H1 (cell line): ENCODE measurements at regions not wholly inside any gene's neighbourhood (a gene's known extent, or its start where the extent isn't known, plus 50 kb on each side); places are given as distances from the start of the nearest gene placed in this dataset.

Source experiments
- CTCF ChIA-PET: fragments of 300-600 bp; sonication (Branson Sonifier 250); formaldehyde crosslinking; loops from one replicate; lab custom pipeline; 2021; ENCODE audit not compliant: partially characterized antibody; lab: Charles Lee
- POLR2A ChIA-PET: fragments of 300-600 bp; sonication (Branson Sonifier 250); formaldehyde crosslinking; loops from one replicate; lab custom pipeline; 2021; ENCODE audit warnings: inconsistent platforms; ENCODE audit not compliant: partially characterized antibody; lab: Charles Lee
- DNase-seq, 2 experiments: peaks; one replicate each; pipeline versions ENCODE4 v3.0.0 to v3.0.0-alpha.2; 2010 to 2022; ENCODE audit warnings: low spot score in 2 of 2, low read depth in 1 of 2, mixed read lengths in 1 of 2
- FAIRE-seq: peaks from 2 replicates; lab custom pipeline; 2011; peaks lifted over from hg19 to GRCh38; lab: Jason Lieb, UNC
- H2AFZ ChIP-seq: 2 replicates; pipeline ENCODE4 v1.8.1; 2012; ENCODE audit warnings: low read length, inconsistent platforms
- H2AK5ac ChIP-seq: 2 replicates; pipeline ENCODE4 v1.6.1; 2013; ENCODE audit warnings: low read depth, low read length
- H2BK120ac ChIP-seq: replicated peaks from 2 replicates; pipeline ENCODE3; 2013; ENCODE audit warnings: low read depth, low read length, inconsistent platforms
- H2BK12ac ChIP-seq: 2 replicates; pipeline ENCODE4 v1.6.1; 2013; ENCODE audit warnings: low read depth, low read length
- H2BK15ac ChIP-seq: 2 replicates; pipeline ENCODE4 v1.6.1; 2013; ENCODE audit warnings: low read length
- H2BK20ac ChIP-seq: 2 replicates; pipeline ENCODE4 v1.6.1; 2013; ENCODE audit warnings: low read length
- H2BK5ac ChIP-seq: 2 replicates; pipeline ENCODE4 v1.6.1; 2013; ENCODE audit warnings: low read depth, low read length
- H3K14ac ChIP-seq: 2 replicates; pipeline ENCODE4 v1.6.1; 2013; ENCODE audit warnings: inconsistent platforms; ENCODE audit not compliant: insufficient read length
- H3K18ac ChIP-seq: 2 replicates; pipeline ENCODE4 v1.6.1; 2013; ENCODE audit warnings: low read length; ENCODE audit errors: extremely low read depth
- H3K23ac ChIP-seq: 2 replicates; pipeline ENCODE4 v1.6.1; 2013; ENCODE audit warnings: inconsistent platforms; ENCODE audit not compliant: insufficient read length
- H3K23me2 ChIP-seq: 2 replicates; pipeline ENCODE4 v1.6.1; 2013; ENCODE audit warnings: low read depth, low read length
- H3K27ac ChIP-seq: 2 replicates; pipeline ENCODE4 v1.6.1; 2011; ENCODE audit warnings: low read depth, low read length, inconsistent platforms
- H3K27me3 ChIP-seq, 4 experiments: replicated peaks in 1 of 4; 1 replicate in 1 of 4; 2 replicates in 3 of 4; pipeline versions ENCODE4 v1.6.1 to v1.8.1; 2011 to 2013; ENCODE audit warnings: low read length in 3 of 4, mild to moderate bottlenecking in 3 of 4, inconsistent platforms in 2 of 4, mixed read lengths in 2 of 4, moderate library complexity in 1 of 4; ENCODE audit not compliant: control insufficient read depth in 3 of 4, insufficient read depth in 3 of 4; ENCODE audit errors: extremely low read depth in 1 of 4
- H3K36me3 ChIP-seq, 4 experiments: 2 replicates each; pipeline versions ENCODE4 v1.6.1 to v1.8.1; 2011 to 2013; ENCODE audit warnings: mild to moderate bottlenecking in 4 of 4, low read length in 3 of 4, moderate library complexity in 2 of 4, control low read depth in 1 of 4, inconsistent platforms in 1 of 4; ENCODE audit not compliant: insufficient read depth in 4 of 4, control insufficient read depth in 2 of 4
- H3K4ac ChIP-seq: replicated peaks from 2 replicates; pipeline ENCODE3; 2013; ENCODE audit warnings: low read length, low read depth, mixed read lengths, inconsistent platforms; ENCODE audit not compliant: insufficient read length
- H3K4me1 ChIP-seq, 4 experiments: replicated peaks in 1 of 4; 1 replicate in 1 of 4; 2 replicates in 3 of 4; pipeline versions ENCODE4 v1.6.1 to v1.8.1; 2011 to 2013; ENCODE audit warnings: low read length in 3 of 4, inconsistent platforms in 2 of 4, mixed read lengths in 1 of 4; ENCODE audit not compliant: insufficient read depth in 4 of 4, control insufficient read depth in 3 of 4
- H3K4me2 ChIP-seq, 2 experiments: 2 replicates each; pipeline versions ENCODE4 v1.6.1 to v1.8.1; 2011 to 2013; ENCODE audit warnings: low read depth in 2 of 2, low read length in 2 of 2, control low read depth in 1 of 2, inconsistent platforms in 1 of 2, mild to moderate bottlenecking in 1 of 2; ENCODE audit not compliant: insufficient read depth in 1 of 2
- H3K4me3 ChIP-seq, 4 experiments: fragments of 200-600, 300-600 bp in 1 of 4; sonication (generic), shearing (Covaris generic), sonication (Bioruptor Twin) in 1 of 4; 2 replicates each; pipeline versions ENCODE4 v1.5.1 to v1.8.1; 2011 to 2016; ENCODE audit warnings: low read length in 4 of 4, low read depth in 3 of 4, control low read depth in 2 of 4, inconsistent platforms in 2 of 4, mild to moderate bottlenecking in 2 of 4, mixed read lengths in 1 of 4, moderate library complexity in 1 of 4; ENCODE audit not compliant: insufficient read depth in 2 of 4; ENCODE audit errors: extremely low read depth in 1 of 4
- H3K56ac ChIP-seq: replicated peaks from 2 replicates; pipeline ENCODE3; 2013; ENCODE audit warnings: low read depth, mild to moderate bottlenecking, mixed read lengths, low read length, inconsistent platforms; ENCODE audit not compliant: insufficient read length
- H3K79me1 ChIP-seq: 2 replicates; pipeline ENCODE4 v1.6.1; 2013; ENCODE audit warnings: low read depth, low read length, control low read depth
- H3K79me2 ChIP-seq, 2 experiments: 2 replicates each; pipeline versions ENCODE4 v1.6.1 to v1.8.1; 2012 to 2013; ENCODE audit warnings: low read length in 2 of 2, mild to moderate bottlenecking in 2 of 2, inconsistent platforms in 1 of 2; ENCODE audit not compliant: insufficient read depth in 2 of 2, control insufficient read depth in 1 of 2
- H3K9ac ChIP-seq, 4 experiments: replicated peaks in 1 of 4; 1 replicate in 1 of 4; 2 replicates in 3 of 4; pipeline versions ENCODE4 v1.6.1 to v1.8.1; 2011 to 2013; ENCODE audit warnings: low read depth in 3 of 4, low read length in 3 of 4, control low read depth in 2 of 4, mild to moderate bottlenecking in 2 of 4, moderate library complexity in 2 of 4, inconsistent platforms in 1 of 4; ENCODE audit errors: extremely low read depth in 1 of 4
- H3K9me3 ChIP-seq, 2 experiments: 2 replicates each; pipeline versions ENCODE4 v1.6.1 to v1.8.1; 2012 to 2013; ENCODE audit warnings: mild to moderate bottlenecking in 2 of 2, moderate library complexity in 2 of 2, control low read depth in 1 of 2, inconsistent platforms in 1 of 2, low read depth in 1 of 2, low read length in 1 of 2, mixed read lengths in 1 of 2; ENCODE audit not compliant: insufficient read depth in 2 of 2
- H4K20me1 ChIP-seq, 2 experiments: replicated peaks in 1 of 2; 2 replicates each; pipeline versions ENCODE3 to v1.8.1; 2011 to 2013; ENCODE audit warnings: inconsistent platforms in 2 of 2, low read length in 2 of 2, mild to moderate bottlenecking in 1 of 2; ENCODE audit not compliant: insufficient read depth in 2 of 2, control insufficient read depth in 1 of 2
- H4K5ac ChIP-seq: 2 replicates; pipeline ENCODE4 v1.6.1; 2013; ENCODE audit warnings: low read length, low read depth, mixed read lengths, inconsistent platforms; ENCODE audit not compliant: insufficient read length
- H4K8ac ChIP-seq: 2 replicates; pipeline ENCODE4 v1.8.0; 2013; ENCODE audit warnings: mild to moderate bottlenecking, moderate library complexity, low read length, inconsistent platforms; ENCODE audit not compliant: insufficient read depth; ENCODE audit errors: extremely low read depth
- H4K91ac ChIP-seq: replicated peaks from 2 replicates; pipeline ENCODE3; 2013; ENCODE audit warnings: low read length, mixed read lengths, inconsistent platforms; ENCODE audit not compliant: insufficient read length
- JUND ChIP-seq: IDR thresholded peaks from 2 replicates; pipeline ENCODE4 v1.6.1; 2011; ENCODE audit warnings: mild to moderate bottlenecking, improper control_type of control experiment, low read length
- WGBS, 2 experiments: shearing (Covaris generic) in 1 of 2; methylation state at CpG; one replicate each; pipeline versions ENCODE4 v1.1.6 to v1.1.7; 2013 to 2015; ENCODE audit warnings: low lambda C conversion rate in 2 of 2, mixed read lengths in 2 of 2, inconsistent platforms in 1 of 2, low coverage in 1 of 2, missing lambda C conversion rate in 1 of 2; ENCODE audit not compliant: insufficient replicate concordance in 2 of 2, insufficient coverage in 1 of 2, insufficient read length in 1 of 2; ENCODE audit errors: extremely low coverage in 1 of 2, missing lambda C conversion rate in 1 of 2; 5-methylcytosine and 5-hydroxymethylcytosine counted together
- TF ChIP-seq, protein P1 (sequence below): IDR thresholded peaks from 2 replicates; pipeline ENCODE4 v1.6.1; 2012; ENCODE audit warnings: inconsistent platforms

- Histone ChIP-seq H3K4ac (no peak overlapping the region), H3K23me2 (no peaks in the 10 kb centered on the region), H3K56ac (no peak overlapping the region), H3K36me3 (no peaks in the 10 kb centered on the region), H2BK15ac (no peak overlapping the region), H2AFZ (no peak overlapping the region), H3K9me3 (no peaks in the 10 kb centered on the region), H2AK5ac (no peak overlapping the region), H3K27ac (no peak overlapping the region), H2BK20ac (no peak overlapping the region), H3K79me2 (no peaks in the 10 kb centered on the region), H2BK5ac (no peak overlapping the region), H3K79me1 (no peaks in the 10 kb centered on the region), H3K4me3 (no peak overlapping the region), H3K14ac (no peak overlapping the region), H3K4me2 (no peak overlapping the region), H3K4me1 (no peaks in the 10 kb centered on the region), H3K18ac (no peak overlapping the region), H2BK12ac (no peak overlapping the region), H3K9ac (no peak overlapping the region), H4K20me1 (no peaks in the 10 kb centered on the region), H4K5ac (no peak overlapping the region), H2BK120ac (no peak overlapping the region), H3K27me3 (no peaks in the 10 kb centered on the region), H3K23ac (no peak overlapping the region), H4K91ac (no peak overlapping the region), H4K8ac (no peak overlapping the region)
- ChIA-PET POLR2A (no interaction called here), CTCF (no interaction called here)
- WGBS, 2 experiments = 63% methylated on average over 1 of the region's 1 CpG; no CpG with 5 or more reads in 1 of the 2 experiments
- DNase-seq (no peak), FAIRE-seq (no peak)
- TF ChIP-seq, protein P1, sequence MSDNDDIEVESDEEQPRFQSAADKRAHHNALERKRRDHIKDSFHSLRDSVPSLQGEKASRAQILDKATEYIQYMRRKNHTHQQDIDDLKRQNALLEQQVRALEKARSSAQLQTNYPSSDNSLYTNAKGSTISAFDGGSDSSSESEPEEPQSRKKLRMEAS = no peak
- 0 out of 2 replicates have a peak, but pooled peaks have one; percentile 14 for TF ChIP-seq JUND
Observed at GRCh38 chr7:119720541-119720940, 552.4 kb upstream of the KCND2 start.
